ENCODE measurements at regions not wholly inside any gene's neighbourhood (a gene's known extent, or its start where the extent isn't known, plus 50 kb on each side); places are given as distances from the start of the nearest gene placed in this dataset.

DNA sequence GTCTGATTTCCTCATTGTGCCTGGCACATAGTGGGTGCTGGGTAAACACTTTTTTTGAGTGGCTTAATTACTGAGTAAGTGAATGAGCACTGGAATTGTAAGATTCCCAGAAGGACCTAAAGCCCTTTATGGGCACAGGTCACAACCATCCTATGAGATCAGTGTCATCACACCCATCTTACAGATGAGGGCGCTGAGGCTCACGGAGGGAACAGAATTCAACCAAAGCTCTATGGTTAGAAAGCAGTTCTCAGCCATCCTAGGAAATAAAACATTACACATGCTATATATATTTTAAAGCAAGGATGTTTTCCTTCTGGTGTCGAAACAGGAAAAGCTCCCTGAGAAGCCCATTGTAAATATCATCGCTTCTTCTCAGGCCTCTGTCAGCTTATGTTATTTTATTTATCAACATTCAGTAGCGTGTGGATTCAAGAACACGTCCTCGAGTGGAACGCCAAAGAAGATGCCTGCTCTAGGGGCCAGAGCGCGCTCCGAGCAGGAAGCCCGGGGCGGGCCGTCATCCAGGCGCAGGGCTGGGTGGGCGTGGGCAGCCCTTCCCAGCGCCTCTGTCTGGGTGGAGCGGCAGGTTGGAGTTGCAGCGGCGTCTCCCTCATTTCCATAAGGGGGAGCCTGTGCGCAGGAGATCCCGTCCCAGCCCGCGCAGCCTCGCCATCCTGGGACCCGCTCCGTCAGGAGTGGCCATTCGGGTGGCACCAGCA, 155.8 kb upstream of the SMIM23 start:
- TF ChIP-seq, protein P1, sequence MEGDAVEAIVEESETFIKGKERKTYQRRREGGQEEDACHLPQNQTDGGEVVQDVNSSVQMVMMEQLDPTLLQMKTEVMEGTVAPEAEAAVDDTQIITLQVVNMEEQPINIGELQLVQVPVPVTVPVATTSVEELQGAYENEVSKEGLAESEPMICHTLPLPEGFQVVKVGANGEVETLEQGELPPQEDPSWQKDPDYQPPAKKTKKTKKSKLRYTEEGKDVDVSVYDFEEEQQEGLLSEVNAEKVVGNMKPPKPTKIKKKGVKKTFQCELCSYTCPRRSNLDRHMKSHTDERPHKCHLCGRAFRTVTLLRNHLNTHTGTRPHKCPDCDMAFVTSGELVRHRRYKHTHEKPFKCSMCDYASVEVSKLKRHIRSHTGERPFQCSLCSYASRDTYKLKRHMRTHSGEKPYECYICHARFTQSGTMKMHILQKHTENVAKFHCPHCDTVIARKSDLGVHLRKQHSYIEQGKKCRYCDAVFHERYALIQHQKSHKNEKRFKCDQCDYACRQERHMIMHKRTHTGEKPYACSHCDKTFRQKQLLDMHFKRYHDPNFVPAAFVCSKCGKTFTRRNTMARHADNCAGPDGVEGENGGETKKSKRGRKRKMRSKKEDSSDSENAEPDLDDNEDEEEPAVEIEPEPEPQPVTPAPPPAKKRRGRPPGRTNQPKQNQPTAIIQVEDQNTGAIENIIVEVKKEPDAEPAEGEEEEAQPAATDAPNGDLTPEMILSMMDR (conservative IDR thresholded peaks at IDR 0.05; ENCODE audit: low read depth, low read length) = peak; percentile 63
- TF ChIP-seq CEBPB (IDR thresholded peaks at IDR 0.05; ENCODE audit: low read depth, low read length) (no peak), POLR2A (IDR thresholded peaks at IDR 0.05; ENCODE audit: low read depth, low read length) (no peak)
